Osteoblast (primary cell): ENCODE measurements at regions not wholly inside any gene's neighbourhood (a gene's known extent, or its start where the extent isn't known, plus 50 kb on each side); places are given as distances from the start of the nearest gene placed in this dataset.
"Not testable (repeated sequence)": the region's sequence is repeated elsewhere in the genome, so short reads cannot be mapped to it uniquely, and the experiment has no call there.

Experiments used
- DNase-seq: peaks from one replicate; pipeline ENCODE4 v3.0.0; 2011; ENCODE audit warnings: low spot score, mixed read lengths; ENCODE audit not compliant: insufficient read length; ENCODE audit errors: missing footprints
- H2AFZ ChIP-seq: 2 replicates; pipeline ENCODE4 v1.6.0; 2011; ENCODE audit warnings: mild to moderate bottlenecking, low read length
- H3K27ac ChIP-seq: 2 replicates; pipeline ENCODE4 v1.5.1; 2011; ENCODE audit warnings: mild to moderate bottlenecking, low read depth, low read length, moderate library complexity
- H3K27me3 ChIP-seq: 2 replicates; pipeline ENCODE4 v1.6.0; 2012; ENCODE audit warnings: mild to moderate bottlenecking, control low read depth, inconsistent platforms, low read length, moderate library complexity; ENCODE audit not compliant: insufficient read depth
- H3K36me3 ChIP-seq: 2 replicates; pipeline ENCODE4 v1.5.1; 2011; ENCODE audit warnings: mild to moderate bottlenecking, low read length, control low read depth, moderate library complexity; ENCODE audit not compliant: insufficient read depth
- H3K4me1 ChIP-seq: 2 replicates; pipeline ENCODE4 v1.5.1; 2011; ENCODE audit warnings: mild to moderate bottlenecking, low read length, control low read depth, moderate library complexity; ENCODE audit not compliant: insufficient read depth
- H3K4me2 ChIP-seq: 2 replicates; pipeline ENCODE4 v1.6.0; 2011; ENCODE audit warnings: mild to moderate bottlenecking, low read length; ENCODE audit not compliant: insufficient read depth
- H3K4me3 ChIP-seq: fragments of 200-600 bp; sonication (generic); 3 replicates; pipeline ENCODE4 v1.5.1; 2012; ENCODE audit warnings: mild to moderate bottlenecking, low read length, inconsistent platforms; ENCODE audit not compliant: insufficient read depth
- H3K79me2 ChIP-seq: 2 replicates; pipeline ENCODE4 v1.6.0; 2012; ENCODE audit warnings: mild to moderate bottlenecking, low read length, control low read depth, inconsistent platforms; ENCODE audit not compliant: insufficient read depth
- H3K9me3 ChIP-seq: 2 replicates; pipeline ENCODE4 v1.5.1; 2011; ENCODE audit warnings: low read depth, low read length, control low read depth
- H4K20me1 ChIP-seq: 2 replicates; pipeline ENCODE4 v1.6.0; 2012; ENCODE audit warnings: mild to moderate bottlenecking, low read length, control low read depth; ENCODE audit not compliant: insufficient read depth
- CTCF ChIP-seq: IDR thresholded peaks from 2 replicates; pipeline ENCODE4 v1.5.1; 2011; ENCODE audit warnings: mild to moderate bottlenecking, low read depth, low read length, moderate library complexity; ENCODE audit errors: extremely low read depth

GRCh38 chr3:20615982-20616381, 430.0 kb upstream of the SGO1 start:
- not testable (repeated sequence) for H3K4me3 ChIP-seq, DNase-seq, H4K20me1 ChIP-seq, H3K79me2 ChIP-seq, H3K36me3 ChIP-seq, H3K4me2 ChIP-seq, H2AFZ ChIP-seq, H3K27ac ChIP-seq, H3K27me3 ChIP-seq, H3K4me1 ChIP-seq, H3K9me3 ChIP-seq

- Histone ChIP-seq H3K4me1 (no peaks in the 10 kb centered on the region), H3K36me3 (no peaks in the 10 kb centered on the region), H3K27ac (no peak overlapping the region), H3K9me3 (no peaks in the 10 kb centered on the region), H3K79me2 (no peaks in the 10 kb centered on the region), H3K27me3 (no peaks in the 10 kb centered on the region), H4K20me1 (no peaks in the 10 kb centered on the region), H2AFZ (no peak overlapping the region), H3K4me2 (no peak overlapping the region), H3K4me3 (no peak overlapping the region)
- no peak for DNase-seq
- no peak for TF ChIP-seq CTCF
Measured at GRCh38 chr3:20608054-20608738, 422.2 kb upstream of the SGO1 start.

- TF ChIP-seq CTCF: no peak
- H3K27ac ChIP-seq: no peak overlapping the region
- H4K20me1 ChIP-seq: no peaks in the 10 kb centered on the region
- no peak overlapping the region for H2AFZ ChIP-seq
- no peak overlapping the region for H3K4me2 ChIP-seq
- H3K79me2 ChIP-seq: no peaks in the 10 kb centered on the region
- DNase-seq: no peak
- no peaks in the 10 kb centered on the region for H3K9me3 ChIP-seq
- H3K27me3 ChIP-seq: no peaks in the 10 kb centered on the region
- H3K4me3 ChIP-seq: no peak overlapping the region
- no peaks in the 10 kb centered on the region for H3K36me3 ChIP-seq
- H3K4me1 ChIP-seq: no peaks in the 10 kb centered on the region
Measured at GRCh38 chr3:20604659-20605058, 418.7 kb upstream of the SGO1 start.

GRCh38 chr3:20589275-20589674, 403.3 kb upstream of the SGO1 start:
- no peak overlapping the region for H3K4me2 ChIP-seq
- H3K9me3 ChIP-seq: no peaks in the 10 kb centered on the region
- H3K79me2 ChIP-seq: no peaks in the 10 kb centered on the region
- DNase-seq: no peak
- no peak overlapping the region for H3K4me3 ChIP-seq
- H3K27ac ChIP-seq: no peak overlapping the region
- no peak overlapping the region for H2AFZ ChIP-seq
- H3K36me3 ChIP-seq: no peaks in the 10 kb centered on the region
- no peaks in the 10 kb centered on the region for H3K27me3 ChIP-seq
- H3K4me1 ChIP-seq: no peaks in the 10 kb centered on the region
- H4K20me1 ChIP-seq: no peaks in the 10 kb centered on the region
- TF ChIP-seq CTCF: no peak
